HG03064 (cell line): ENCODE measurements at regions not wholly inside any gene's neighbourhood (a gene's known extent, or its start where the extent isn't known, plus 50 kb on each side); places are given as distances from the start of the nearest gene placed in this dataset.
"Not testable (repeated sequence)": the region's sequence is repeated elsewhere in the genome, so short reads cannot be mapped to it uniquely, and the experiment has no call there.

ENCODE experiments used
- ATAC-seq: cut with Tn5 transposase; IDR thresholded peaks from one replicate; pipeline ENCODE4 v1.9.1; 2021; ENCODE audit warnings: low read depth; ENCODE audit not compliant: unreplicated experiment

DNA sequence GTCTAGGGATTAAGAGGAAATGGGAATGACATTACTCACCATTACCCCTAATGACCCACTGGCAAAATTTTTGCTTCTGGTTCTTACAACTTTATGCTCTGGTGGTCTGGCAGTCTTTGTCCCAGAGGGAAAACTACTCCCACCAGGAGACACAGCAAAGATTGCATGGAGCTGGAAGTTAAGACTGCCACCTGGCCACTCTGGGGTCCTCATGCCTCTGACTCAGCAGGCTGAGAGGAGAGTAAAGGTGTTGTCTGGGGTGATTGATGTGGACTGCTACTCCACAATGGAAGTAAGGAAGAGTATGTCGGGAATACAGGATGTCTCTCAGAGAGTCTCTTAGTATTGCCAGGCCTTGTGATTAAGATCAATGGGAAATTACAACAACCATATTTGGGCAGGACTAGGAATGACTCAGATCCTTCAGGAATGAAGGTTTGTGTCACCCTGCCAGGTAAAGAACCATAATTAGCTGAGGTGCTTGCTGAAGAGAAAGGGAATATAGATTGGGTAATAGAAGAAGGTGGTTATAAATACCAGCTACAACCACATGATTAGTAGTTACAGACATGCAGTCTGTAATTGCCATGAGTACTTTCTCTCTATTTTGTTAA, 215.5 kb downstream of the GPAT3 start:
- ATAC-seq = no peak

DNA sequence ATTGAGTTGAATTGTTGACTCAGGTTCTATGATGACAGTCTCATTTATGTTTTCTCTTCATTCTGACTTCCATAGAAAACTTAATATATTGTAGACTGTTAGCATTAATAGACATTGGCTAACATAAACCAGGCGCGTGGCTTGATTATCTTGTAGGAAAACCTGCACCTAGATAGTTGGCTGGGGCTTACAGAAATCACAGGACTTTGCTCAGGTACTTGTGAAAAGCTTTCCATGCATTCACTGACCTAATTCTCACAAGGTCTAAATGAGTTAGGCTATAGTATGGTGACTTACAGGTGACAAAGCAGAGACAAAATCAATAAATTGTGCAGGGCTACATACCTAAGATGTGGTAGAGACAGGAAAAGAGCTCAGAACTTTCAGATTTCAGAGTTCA, 212.8 kb downstream of the GPAT3 start:
- no peak for ATAC-seq

DNA sequence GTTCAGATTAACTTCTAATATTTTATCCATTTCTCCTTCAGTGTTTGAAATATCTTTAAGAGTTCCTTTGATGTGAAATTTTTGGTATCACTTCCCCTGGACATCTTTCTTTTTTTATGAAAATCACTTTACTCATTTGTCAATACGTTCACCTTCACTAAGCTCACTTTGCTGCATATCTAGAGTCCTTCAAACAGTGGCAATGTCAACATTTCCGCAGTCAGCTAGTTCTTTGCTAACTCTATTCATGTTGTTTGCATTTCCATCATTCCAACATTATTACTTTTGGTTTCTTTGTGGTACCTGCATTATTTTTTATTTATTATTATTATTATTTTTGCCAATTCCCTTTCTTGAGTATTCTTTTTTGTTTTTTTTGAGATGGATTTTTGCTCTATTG, 203.0 kb downstream of the GPAT3 start:
- ATAC-seq = no peak

DNA sequence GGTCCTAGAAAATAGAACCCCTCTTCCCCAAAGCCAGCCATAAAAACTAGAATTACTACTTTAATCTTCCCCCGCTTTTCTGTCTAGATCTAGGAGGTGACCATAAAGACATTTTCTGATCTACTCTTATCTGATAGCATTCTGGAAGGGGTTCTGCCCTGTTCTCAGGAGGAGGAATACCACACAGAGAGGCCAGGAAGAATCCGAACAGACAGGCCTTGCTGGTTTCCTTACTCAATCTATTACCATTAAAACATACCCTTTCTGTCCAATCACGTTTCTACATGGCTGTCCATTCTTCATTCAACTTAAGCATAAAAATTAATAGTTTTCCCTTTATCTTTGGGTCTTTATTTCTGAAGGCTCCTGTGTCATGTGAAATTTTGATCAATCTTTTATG, 198.7 kb downstream of the GPAT3 start:
- ATAC-seq = no peak

DNA sequence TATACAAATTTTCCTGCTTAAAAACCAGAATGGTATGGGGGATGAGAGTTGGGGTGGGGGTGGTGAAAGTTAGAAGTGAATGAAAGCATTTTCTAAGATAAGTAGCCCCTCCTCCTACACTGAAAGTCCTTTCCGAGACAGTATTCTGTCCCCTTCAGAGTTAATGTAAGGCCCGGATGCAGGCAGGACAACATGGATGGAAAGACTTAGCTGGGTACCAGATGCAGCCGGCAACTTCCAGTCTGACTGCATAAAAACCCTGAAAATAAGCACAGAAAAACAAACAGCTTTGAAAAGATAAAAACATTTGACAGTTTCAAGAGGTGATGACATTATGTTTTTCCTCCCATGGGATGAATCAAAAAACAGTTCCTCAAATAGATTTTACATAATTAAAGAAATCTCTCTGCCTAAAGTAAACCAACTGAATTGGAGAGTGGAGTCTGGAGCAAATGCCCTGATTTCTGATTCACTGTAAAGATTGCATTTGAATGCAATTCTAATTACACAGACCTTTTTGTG, 196.3 kb downstream of the GPAT3 start:
- ATAC-seq = no peak

DNA sequence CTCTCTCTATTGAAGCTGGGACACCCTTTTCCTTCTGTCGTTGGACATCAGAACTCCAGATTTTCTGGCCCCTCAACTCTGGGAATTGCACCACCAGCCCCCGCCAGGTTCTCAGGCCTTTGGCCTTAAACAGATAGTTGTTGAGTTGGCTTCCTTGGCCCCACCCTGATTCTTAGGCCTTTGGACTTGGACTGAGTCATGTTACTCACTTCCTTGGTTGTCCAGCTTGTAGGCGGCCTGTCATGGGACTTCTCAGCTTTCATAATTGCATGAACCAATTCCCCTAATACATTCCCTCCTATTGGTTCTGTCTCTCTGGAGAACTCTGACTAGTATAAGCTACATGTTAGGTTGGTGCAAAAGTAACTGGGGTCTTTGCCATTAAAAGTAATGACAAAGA, 195.7 kb downstream of the GPAT3 start:
- ATAC-seq = no peak

DNA sequence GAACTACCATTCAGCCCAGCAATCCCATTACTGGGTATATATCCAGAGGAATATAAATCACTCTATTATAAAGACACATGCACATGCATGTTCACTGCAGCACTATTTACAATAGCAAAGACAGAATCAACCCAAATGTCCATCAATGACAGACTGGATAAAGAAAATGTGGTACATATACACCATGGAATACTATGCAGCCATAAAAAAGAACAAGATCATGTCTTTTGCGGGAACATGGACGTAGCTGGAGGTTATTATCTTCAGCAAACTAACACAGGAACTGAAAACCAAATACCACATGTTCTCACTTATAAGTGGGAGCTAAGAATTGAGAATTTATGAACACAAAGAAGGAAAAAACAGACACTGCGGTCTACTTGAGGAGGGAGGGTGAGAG, 195.1 kb downstream of the GPAT3 start:
- not testable (repeated sequence) for ATAC-seq

DNA sequence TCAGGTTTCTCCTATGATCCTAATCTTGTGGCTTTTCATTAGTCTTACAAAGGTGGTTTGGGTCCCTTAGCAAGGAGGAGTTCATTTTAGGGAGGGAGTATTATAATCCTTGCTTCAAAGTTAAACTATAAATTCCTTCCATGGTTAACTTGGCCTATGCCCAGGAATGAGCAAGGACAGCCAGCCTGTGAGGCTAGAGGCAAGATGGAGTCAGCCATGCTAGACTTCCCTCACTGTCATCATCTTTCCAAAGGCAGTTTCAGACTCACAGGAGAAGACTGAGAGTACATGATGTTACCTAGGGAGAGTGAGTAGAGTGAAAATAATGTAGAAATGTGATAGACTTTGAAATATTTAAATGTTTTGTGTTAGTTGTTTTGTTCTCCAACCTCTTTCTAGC, 192.3 kb downstream of the GPAT3 start:
- no peak for ATAC-seq

DNA sequence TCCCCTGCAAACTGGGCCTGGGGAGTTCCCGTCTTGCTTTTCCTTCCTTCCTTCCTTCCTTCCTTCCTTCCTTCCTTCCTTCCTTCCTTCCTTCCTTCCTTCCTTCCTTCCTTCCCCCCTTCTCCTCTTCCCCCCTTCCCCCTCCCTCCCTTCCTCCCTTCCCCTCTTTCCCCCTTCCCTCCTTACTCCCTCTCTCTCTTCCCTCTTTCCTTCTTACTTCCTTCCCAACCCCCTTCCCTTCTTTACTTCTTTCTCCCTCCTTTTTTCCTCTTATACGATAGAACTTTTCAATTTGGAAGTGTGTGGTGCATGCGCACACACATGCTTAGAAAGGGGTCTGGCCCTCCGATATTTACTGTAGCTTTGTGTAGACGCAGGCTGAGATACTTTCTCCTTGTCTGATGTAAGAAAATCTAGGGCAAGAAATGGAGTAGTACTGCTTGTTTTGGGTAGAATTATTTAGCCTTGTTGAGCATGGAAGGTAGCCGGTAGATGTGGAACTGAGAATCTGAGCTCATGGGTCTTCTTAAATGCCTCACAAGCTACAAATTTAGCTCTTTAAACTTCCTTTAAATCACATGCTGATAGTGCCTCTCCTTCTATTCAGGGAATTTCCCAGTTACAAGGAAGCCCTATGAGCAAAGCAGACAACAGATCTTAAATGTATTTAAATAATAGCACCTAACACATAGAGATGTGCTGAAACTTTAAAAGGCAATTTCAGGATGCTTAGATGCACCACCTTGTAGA, 189.6 kb downstream of the GPAT3 start:
- ATAC-seq = no peak

DNA sequence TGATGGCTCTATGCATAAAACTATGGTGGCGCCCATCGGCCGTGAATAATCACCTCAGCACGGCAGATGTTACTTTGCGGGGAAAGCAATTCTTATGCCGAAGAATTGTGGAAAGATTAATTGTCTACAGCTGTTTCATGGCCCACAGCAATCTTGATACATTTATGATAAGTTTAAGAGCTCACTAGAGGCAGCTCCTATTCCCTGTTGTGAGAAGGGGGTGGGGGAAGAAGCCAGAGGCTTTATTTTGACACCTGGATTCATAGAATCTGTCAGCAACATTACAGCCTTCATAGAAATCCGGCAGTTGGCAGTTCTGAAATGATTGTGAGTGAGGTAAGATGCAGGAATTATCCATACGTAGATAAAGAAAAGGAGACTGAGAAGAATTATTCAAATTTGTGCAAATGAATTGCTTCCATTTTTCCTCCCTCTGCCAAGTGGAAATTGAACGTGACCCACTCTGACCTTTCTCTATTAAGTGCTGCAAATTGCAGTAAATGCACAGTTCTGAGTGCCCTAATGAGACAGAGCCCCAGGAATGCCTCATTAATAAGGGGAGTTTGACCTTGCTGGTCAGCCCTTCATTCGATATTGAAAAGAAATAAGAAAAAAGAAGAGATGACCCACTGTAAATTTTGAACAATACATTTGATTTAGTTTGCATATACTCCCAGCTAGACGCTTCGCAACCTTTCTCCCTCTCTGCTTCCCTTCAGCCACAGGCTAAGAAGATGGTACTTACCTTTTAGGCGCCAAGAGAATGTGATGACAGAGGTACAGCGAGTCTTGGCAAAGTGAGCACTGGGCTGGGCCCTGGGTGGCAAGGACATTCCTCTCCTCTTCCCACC, 188.8 kb downstream of the GPAT3 start:
- ATAC-seq = no peak

DNA sequence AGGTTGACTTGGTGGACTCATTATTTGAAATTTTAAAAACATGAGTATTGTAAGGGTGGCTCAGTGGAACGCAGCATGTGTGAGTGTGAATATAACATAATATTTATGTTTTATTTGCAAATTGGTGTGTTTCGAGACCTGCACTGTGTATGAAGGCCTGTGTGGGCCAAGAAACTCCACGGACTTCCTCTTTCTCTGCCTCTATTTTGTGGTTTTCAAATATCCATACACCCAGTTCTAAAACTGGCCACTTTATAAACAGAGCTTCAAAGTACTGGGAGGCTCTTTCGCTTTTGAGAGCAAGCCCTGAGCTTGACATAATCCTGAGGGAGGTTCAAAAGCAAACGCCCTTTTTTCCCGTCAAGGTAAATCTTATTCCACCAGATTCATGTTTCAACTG, 187.7 kb downstream of the GPAT3 start:
- ATAC-seq = no peak

DNA sequence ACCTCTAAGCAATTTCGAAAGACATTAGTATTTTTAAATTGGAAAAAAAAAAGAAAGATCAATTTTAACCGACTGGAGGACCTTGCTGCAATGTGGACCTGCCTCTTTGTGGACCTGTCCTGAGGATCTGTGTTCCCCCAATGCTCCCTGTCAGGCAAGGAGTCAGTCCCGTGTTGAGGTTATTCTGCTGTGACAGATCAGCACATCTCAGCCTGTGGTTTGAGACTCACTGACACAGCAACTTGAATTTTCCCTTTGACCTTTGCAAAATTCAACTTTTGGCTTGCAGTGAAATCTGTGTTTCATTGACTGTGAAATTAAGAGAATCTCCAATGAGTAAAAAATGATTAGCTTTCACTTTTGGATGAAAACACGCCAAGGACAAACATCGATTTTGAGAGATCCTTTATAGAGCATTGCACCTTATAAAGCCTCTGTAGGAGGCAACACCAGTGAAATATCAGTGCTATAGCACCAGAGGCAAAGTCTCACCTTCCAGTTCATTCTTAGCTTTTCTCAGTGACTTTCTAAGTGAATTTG, 186.9 kb downstream of the GPAT3 start:
- no peak for ATAC-seq

DNA sequence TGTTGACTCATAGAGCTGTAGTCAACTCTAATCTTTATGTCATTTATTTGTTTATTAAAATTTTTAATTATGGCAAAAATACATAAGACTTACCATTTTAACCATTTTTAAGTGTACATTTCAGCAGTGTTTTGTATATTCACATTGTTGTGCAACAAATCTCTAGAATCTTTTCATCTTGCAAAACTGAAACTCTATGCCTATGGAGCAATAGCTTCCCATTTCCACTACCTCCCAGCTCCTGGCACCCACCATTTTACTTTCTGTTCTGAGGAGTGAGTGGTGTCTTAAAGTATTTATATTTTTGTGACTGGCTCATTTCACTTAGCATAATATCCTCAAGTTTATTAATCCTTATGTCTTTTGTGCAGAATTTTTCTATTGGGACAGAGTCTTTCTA, 181.0 kb downstream of the GPAT3 start:
- no peak for ATAC-seq

DNA sequence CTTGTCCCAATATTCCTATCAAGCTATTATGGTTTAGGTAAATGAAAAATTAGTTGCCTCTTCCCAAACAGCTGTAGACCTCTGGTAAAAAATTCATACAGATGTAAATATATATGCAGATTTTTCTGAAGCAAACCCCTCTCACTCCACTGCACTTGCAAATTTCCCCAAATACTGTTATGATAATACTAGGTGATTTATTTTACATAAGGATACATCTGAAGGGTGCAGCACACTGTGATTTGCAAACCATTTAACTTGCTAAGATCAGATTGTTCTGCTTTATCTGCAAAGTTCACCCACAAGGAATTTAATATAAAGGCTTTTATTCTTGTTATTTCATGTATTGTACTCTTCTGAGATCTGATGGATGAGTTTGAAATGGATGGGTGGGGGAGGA, 177.0 kb downstream of the GPAT3 start:
- no peak for ATAC-seq

DNA sequence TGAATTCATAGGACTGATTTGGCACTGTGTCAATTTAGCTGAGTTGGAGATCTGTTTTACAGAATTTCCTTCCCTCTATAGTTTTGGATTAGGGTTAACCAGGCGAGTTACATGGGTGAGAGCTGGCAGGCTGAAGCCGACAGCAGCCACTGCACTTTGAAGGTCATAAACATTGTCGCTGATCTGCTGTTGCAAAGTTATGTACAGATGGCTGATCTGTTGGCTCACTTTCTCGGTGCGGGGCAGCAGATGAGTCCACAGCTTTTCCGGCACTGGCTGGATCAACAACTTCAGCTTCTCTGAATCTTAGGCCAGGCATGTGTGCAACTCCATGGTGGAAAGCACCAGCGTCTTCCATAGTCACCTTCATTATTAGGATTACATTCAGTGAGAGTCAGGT, 173.7 kb downstream of the GPAT3 start:
- ATAC-seq = no peak

DNA sequence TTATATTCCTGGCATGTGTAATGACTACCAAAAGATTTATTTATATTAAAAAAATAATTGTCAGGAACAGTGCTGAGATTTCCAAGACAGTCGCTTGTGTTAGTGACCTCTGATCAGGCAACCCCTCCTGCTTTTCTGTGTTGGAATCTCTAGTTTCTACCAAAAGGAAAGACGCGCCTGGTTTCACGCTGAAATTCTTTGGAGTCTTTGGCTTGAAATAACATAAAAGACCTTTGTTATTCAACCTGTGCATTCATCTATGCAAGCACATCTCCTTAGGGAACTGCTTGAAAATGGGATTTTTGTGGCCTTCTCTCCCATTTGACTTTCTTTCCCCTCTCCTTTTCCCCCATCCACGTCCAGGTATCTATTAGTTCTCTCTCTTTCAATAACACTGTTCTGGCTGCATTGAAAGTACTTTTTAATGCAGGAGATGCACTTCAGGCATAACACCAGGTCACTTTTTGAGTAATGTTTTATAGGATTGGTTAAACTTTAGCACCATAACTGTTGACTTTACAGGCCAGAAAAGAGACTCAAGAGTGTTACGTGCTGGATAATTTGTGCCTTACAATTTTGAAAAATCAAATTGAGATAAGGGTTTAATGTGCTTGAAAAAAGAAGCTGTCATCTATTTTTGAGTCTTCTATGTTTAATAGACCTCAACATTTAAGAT, 172.7 kb downstream of the GPAT3 start:
- no peak for ATAC-seq

DNA sequence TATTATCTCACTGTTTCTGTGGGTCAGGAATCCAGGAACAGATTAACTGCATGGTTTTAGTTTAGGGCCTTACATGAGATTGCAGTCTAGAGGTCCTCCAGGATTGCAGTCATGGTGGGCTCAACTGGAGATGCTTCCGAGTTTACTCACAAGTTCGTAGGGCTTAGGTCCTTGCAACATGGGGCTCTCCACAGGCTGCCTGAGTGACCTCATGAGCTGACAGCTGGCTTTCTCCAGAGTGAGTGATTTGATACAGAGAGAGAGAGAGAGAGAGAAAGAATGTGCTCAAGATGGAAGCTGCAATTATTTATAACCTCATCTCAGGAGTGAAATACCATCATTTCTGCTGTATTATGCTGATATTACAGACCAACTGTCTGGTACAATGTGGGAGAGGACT, 168.9 kb downstream of the GPAT3 start:
- no peak for ATAC-seq

DNA sequence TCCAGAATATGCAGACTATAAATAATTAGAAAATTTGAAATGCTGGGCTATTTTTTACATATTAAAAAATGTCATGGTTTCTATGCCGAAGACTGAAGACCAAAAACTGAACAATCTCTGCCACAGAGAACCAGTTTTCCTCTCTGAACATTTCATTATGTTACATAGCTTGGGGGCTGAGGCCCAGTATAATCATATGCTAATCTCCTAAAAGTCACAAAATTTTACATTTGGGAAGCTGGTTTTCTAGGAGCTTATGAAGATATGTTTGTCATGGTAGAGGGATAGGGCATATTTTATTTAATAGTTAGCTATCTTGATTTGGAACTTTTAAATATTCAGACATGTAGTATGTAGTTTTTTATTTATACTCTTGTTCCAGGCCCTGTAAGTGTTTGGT, 167.8 kb downstream of the GPAT3 start:
- no peak for ATAC-seq

DNA sequence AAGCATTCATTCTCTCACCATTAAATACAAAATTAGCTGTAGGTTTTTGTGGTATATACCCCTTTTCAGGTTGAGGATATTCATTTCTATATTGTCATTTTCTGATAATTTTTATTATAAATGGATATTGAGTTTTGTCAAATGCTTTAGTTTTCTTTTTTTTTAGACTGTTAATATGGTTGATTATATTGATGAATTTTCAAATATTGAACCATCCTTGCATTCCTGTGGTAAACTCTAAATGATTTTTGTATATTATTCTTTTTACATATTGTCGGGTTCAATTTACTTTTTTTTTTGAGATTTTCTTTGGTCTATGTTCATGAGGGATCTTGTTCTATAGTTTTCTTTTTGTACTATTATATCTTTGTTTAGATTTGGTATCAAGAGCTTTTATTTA, 165.1 kb downstream of the GPAT3 start:
- ATAC-seq = no peak

DNA sequence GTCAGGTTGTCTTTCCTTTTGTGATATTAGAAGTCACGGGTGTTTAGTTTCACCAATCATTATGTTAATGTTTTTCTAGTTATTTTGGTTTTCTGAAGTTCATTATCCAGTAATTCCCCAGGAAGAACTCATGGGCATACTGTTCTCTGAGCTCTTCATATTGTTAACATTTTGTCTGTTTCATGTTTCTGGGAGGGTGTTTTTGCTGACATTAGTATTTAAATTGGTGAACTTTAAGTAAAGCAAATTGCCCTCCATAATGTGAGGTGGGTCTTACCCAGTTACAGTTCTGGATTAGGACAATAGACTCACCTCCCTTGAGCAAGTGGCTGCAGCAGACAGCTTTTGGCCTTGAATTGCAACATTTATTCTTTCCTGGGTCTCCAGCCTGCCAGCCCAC, 163.4 kb downstream of the GPAT3 start:
- ATAC-seq = no peak

DNA sequence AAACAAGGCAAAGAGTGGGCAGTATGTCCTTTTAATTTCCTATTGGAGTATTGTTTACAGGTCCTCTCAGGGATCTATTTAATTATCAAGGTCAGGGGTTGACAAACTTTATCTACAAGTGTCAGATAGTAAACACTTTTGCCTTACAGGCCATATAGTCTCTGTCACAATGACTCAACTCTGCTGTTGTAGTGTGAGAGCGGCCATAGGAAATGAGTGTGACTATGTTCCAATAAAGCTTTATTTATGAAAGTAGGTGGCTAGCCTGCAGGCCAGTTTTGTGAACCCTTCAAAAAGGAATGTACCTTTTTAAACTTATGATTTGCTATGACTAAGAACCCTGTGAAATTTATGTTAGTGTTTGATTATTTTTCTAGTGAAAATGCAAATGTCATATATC, 156.1 kb downstream of the GPAT3 start:
- no peak for ATAC-seq
